ENCODE measurements at regions not wholly inside any gene's neighbourhood (a gene's known extent, or its start where the extent isn't known, plus 50 kb on each side); places are given as distances from the start of the nearest gene placed in this dataset.
"Not testable (repeated sequence)": the region's sequence is repeated elsewhere in the genome, so short reads cannot be mapped to it uniquely, and the experiment has no call there.

DNA sequence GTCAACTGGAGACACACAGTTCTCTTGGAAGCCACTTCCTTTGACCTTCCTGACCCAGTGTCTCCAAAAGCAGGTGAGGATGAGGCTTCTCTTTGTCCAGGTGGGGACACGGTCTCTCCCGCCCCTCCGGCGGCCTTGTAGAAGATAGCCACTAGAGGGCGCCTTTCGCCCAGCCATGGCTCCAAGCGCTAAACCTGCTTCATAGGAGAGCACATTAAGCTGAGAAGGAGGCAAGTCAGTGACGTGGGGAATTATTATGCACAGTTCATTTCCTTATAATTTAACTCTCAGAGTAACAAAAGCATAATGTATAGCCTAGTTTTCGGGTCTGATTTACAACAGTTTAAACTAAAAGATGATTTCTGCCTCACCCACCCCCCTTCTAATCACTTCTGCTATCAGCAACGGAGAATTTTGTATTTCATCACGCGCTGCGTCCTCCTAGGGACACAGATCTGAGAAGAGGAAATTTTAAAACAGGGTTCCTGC, 208.7 kb downstream of the ICOS start:
- DNase-seq: peak; percentile 25 to 48

DNA sequence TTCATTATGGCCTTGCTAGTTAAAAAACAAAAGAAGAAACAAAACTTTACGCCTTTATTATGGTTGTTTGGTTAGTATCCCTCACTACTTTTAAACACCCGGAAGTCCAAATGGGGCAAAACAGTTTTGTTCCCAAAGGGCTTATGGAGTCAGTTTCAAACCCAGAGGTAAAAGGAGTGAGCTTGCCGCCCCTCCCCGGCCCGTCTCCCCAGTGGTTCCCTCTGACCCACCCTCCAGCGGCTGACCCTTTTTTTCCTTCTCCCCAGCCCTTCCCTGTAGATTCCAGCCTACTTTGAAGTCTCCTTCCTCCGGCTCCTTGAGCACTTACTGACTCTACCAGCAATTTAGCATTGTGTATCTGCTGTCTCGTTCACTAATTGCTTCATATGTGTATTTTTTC, 209.2 kb downstream of the ICOS start:
- no peak for DNase-seq

DNA sequence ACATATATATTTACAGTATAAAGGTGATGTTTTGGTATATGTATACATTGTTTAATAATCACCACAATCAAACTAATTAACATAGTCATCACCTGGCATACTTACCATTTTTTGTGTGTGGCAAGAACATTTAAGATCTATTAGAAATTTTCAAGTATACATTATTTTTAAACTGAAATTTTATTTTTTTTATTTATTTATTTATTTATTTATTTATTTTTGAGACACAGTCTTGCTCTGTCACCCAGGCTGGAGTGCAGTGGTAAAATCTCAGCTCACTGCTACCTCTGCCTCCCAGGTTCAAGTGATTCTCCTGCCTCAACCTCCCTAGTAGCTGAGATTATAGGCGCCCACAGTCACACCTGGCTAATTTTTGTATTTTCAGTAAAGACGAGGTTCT, 210.5 kb downstream of the ICOS start:
- DNase-seq: not testable (repeated sequence)

GRCh38 chr2:204150721-204151120, 214.2 kb downstream of the ICOS start:
- no peak for DNase-seq

- no peak for DNase-seq
Measured at GRCh38 chr2:204152616-204153015, 216.1 kb downstream of the ICOS start.

DNA sequence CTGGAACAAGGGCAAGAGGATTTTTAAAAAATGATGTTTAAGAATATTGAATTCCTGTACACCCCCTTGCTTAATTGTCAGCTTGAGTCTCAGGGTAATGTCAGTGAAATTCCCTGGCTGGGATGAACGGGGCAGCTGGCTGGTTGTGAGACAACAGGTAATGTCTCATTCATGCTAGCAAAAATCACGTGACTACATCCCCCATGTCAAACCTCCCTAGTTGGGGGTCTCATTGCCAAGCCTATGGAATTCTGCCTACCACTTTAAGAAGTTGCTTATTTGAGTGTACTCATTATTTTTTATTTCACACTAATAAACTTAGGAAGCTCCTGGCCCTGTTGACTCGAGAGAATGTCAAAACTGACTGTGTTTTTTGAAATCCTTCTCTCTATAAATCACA, 218.3 kb downstream of the ICOS start:
- DNase-seq: no peak

DNA sequence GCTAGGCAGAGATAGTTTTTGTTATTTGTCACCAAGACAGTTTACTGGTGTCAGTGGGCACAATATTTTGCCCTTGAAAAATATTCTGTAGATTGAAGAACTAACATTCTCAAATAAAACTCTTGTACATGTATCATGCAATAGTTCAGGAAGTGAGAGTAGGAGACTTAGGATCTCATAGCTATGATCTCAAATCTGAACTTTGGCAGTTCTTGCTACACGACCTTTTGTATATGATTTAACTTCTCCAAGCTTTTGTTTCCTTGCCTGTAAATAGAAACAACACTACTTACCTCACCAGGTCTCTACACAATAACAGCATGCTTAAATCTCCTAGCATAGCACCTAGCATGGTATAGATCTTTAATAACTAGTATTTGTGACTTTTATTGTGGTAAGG, 219.9 kb downstream of the ICOS start:
- no peak for DNase-seq

GRCh38 chr2:204157684-204158083, 221.1 kb downstream of the ICOS start:
- DNase-seq: no peak

- no peak for DNase-seq
Measured at GRCh38 chr2:204159526-204159925, 223.0 kb downstream of the ICOS start.

DNA sequence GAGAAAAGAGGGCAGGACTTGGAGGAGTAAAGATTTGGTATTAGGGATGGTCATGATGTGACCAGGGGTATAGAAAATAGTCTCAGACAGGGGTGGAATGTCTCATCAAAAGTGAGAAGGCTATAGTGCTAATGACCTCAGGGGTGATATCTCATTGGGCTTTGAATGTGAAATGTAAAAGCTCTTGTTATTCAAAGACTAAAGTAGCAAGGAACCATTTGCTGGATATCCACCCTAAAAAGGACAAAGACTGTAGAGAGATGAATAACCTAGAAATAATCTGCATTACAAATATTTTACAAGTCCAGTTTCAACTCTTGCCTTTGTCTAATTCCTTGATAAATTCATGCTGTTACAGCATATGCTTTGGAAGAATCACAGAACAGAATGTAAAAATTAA, 224.4 kb downstream of the ICOS start:
- no peak for DNase-seq

DNA sequence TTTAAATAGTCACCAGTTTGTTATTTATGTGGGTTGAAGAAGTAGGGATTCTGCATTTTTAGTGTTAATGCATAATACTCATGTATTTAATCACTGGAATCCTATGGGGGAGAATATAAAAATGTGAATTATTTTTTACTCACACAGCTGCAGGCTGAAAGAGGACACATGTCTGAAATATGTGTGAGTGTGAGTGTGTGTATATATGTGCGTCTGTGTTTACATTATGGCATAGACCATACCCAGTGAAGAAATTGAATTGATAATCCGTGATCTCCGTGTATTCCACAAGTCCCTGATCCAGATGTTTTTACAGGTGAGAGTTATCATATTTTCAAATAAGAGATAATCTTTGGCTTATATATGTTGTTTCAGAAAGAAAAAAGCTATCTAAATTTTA, 225.3 kb downstream of the ICOS start:
- DNase-seq: no peak

- no peak for DNase-seq
Measured at GRCh38 chr2:204166961-204167360, 230.4 kb downstream of the ICOS start.

GRCh38 chr2:204167670-204168069, 231.1 kb downstream of the ICOS start:
- not testable (repeated sequence) for DNase-seq

DNA sequence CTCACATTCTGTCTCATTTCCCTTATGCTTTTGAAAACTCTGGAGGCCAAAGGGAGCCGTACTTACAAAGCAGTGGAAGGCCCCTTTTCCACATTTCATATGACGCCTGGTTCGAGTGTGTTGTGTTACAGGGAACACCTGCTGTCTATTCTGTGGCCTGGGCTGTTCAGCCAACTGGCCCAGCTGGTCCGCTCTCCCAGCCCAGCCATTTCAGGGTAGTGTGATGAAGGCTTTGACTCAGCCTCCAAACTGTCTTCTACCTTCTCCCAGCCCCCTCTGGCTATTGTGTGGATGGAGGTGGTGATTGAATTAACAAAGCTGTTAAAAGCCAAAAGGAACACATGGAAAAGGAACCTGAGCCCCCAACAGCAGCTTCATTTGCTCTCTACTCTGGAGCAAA, 233.8 kb downstream of the ICOS start:
- DNase-seq: no peak

DNA sequence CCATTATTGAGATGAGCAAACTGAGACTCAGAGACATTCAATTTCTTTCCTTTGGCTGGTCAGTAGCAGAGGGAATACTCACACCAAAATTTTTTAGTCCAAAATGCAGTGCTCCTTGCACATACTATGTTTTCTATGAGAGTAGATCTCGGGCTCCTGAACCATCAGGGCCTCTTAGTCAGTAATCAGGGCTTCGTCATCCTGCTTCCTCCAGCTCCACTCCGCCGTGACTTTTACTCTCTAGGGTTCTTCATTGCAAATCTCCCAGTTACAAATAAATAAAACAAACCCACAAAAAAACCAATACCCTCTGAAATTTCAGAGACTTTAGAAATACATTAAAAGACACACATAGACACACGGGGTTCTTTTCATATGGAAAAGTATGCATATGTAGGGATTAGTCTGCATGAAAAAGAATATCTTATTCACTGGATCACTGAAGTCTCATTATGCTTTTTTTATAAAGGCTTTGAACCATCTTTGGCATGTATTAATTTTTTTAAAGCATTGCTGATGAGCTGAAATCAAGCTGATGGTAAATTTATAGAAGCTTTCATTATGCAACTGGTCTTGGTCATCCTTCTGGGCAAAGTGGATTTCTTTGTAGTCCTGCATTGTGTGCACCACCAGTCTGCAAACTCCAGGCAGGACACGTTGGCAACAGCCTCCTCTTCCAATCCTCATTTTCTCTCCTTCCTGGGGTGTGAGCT, 235.0 kb downstream of the ICOS start:
- no peak for DNase-seq

- no peak for DNase-seq
Measured at GRCh38 chr2:204172145-204172600, 235.6 kb downstream of the ICOS start.

GRCh38 chr2:204174034-204174433, 237.5 kb downstream of the ICOS start:
- DNase-seq: no peak

DNA sequence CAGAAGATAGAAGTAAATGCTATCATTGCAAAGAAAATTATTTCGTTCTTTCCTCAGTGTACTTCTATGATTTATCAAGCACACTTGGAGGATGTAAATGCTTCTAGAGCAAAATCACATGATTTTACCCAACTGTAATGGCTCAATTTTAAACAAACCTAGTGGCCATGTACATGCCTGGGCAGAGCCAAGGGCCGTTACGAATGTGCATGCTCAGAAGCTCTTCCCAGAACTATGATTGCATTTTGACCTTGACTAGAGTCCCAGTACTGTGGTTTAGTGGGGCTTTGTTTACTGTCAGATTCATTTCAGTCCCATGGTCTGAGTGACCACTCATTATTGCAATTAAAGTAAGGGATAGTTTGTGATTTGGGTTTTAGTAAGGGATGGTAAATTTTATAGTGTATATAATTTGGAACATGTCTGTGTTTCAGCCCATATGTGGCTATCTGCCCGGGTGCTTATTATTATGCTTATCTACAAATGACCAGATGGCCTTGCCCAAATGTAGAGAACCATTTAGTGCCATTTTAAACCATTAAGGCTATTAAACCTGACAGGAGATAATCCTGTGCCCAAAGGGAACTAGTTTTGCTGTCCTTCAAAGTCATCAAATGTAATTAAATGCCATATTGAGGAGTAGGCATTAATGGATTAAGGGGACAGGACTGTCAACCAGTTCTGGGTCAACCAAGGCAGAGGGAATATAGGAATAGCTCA, 239.1 kb downstream of the ICOS start:
- no peak for DNase-seq

DNA sequence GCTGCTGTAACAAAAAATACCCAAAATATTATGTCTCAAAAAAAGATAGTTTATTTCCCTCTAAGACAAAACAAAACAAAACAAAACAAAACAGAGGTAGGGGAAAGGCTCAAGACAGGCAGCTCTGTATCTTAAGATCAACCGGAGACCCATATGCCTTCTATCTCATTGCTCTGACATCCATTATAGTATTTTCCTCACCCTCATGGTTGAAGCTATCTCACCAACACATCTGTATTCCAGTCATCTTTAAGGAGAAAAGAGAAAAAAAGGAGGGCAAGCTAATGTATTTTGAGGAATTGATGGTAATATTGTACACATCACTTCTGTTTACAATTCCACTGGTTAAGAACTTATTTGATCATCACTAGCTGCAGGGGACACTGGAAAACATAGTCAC, 239.7 kb downstream of the ICOS start:
- DNase-seq: no peak

GRCh38 chr2:204177251-204177976, 240.9 kb downstream of the ICOS start:
- no peak for DNase-seq

GRCh38 chr2:204177977-204178522, 241.5 kb downstream of the ICOS start:
- DNase-seq: no peak

DNA sequence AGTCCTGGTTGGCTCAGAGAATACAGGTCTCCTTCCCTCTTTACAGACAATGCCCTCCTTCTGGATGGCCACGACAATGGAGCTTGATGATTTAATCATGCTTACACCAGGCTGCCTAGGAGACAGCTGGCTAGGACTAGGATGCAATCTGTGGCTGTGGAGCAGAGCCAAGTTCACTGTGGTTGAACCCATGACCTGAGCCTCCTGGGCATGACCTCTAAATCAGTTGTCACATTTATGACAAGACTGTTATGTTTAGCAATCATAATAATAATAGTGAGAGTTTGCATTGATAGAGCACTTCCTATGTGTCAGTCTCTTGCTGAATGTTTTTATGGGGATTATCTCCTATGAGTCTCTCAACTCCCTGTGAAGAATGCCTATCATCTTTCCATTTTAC, 244.1 kb downstream of the ICOS start:
- no peak for DNase-seq

DNA sequence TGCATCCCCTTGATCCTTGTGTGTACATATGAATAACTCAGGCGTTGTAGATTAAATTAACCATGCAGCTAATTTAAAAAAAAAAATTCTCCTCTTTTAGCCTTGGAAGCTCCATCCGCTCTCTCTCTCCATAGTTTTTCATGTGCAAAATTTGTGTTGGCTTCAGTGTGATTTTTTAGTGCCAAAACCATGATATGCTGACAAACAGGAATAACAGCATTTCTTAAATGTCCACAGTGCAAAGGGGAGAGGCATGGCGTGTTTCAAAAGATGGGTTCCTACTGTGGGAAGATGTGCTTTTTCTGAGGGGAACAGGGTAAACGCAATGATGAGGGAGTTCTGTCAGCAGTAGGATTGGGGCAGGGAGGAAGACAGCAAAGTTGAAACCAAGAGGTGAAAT, 247.0 kb downstream of the ICOS start:
- no peak for DNase-seq

All from NCI-H187 (cell line).